H1 (cell line): ENCODE measurements at regions not wholly inside any gene's neighbourhood (a gene's known extent, or its start where the extent isn't known, plus 50 kb on each side); places are given as distances from the start of the nearest gene placed in this dataset.

Source experiments
- CTCF ChIA-PET: fragments of 300-600 bp; sonication (Branson Sonifier 250); formaldehyde crosslinking; loops from one replicate; lab custom pipeline; 2021; ENCODE audit not compliant: partially characterized antibody; lab: Charles Lee
- POLR2A ChIA-PET: fragments of 300-600 bp; sonication (Branson Sonifier 250); formaldehyde crosslinking; loops from one replicate; lab custom pipeline; 2021; ENCODE audit warnings: inconsistent platforms; ENCODE audit not compliant: partially characterized antibody; lab: Charles Lee
- DNase-seq, 2 experiments: peaks; one replicate each; pipeline versions ENCODE4 v3.0.0 to v3.0.0-alpha.2; 2010 to 2022; ENCODE audit warnings: low spot score in 2 of 2, low read depth in 1 of 2, mixed read lengths in 1 of 2
- FAIRE-seq: peaks from 2 replicates; lab custom pipeline; 2011; peaks lifted over from hg19 to GRCh38; lab: Jason Lieb, UNC
- H2AFZ ChIP-seq: 2 replicates; pipeline ENCODE4 v1.8.1; 2012; ENCODE audit warnings: low read length, inconsistent platforms
- H2AK5ac ChIP-seq: 2 replicates; pipeline ENCODE4 v1.6.1; 2013; ENCODE audit warnings: low read depth, low read length
- H2BK120ac ChIP-seq: replicated peaks from 2 replicates; pipeline ENCODE3; 2013; ENCODE audit warnings: low read depth, low read length, inconsistent platforms
- H2BK12ac ChIP-seq: 2 replicates; pipeline ENCODE4 v1.6.1; 2013; ENCODE audit warnings: low read depth, low read length
- H2BK15ac ChIP-seq: 2 replicates; pipeline ENCODE4 v1.6.1; 2013; ENCODE audit warnings: low read length
- H2BK20ac ChIP-seq: 2 replicates; pipeline ENCODE4 v1.6.1; 2013; ENCODE audit warnings: low read length
- H2BK5ac ChIP-seq: 2 replicates; pipeline ENCODE4 v1.6.1; 2013; ENCODE audit warnings: low read depth, low read length
- H3K14ac ChIP-seq: 2 replicates; pipeline ENCODE4 v1.6.1; 2013; ENCODE audit warnings: inconsistent platforms; ENCODE audit not compliant: insufficient read length
- H3K18ac ChIP-seq: 2 replicates; pipeline ENCODE4 v1.6.1; 2013; ENCODE audit warnings: low read length; ENCODE audit errors: extremely low read depth
- H3K23ac ChIP-seq: 2 replicates; pipeline ENCODE4 v1.6.1; 2013; ENCODE audit warnings: inconsistent platforms; ENCODE audit not compliant: insufficient read length
- H3K23me2 ChIP-seq: 2 replicates; pipeline ENCODE4 v1.6.1; 2013; ENCODE audit warnings: low read depth, low read length
- H3K27ac ChIP-seq: 2 replicates; pipeline ENCODE4 v1.6.1; 2011; ENCODE audit warnings: low read depth, low read length, inconsistent platforms
- H3K27me3 ChIP-seq, 4 experiments: replicated peaks in 1 of 4; 1 replicate in 1 of 4; 2 replicates in 3 of 4; pipeline versions ENCODE4 v1.6.1 to v1.8.1; 2011 to 2013; ENCODE audit warnings: low read length in 3 of 4, mild to moderate bottlenecking in 3 of 4, inconsistent platforms in 2 of 4, mixed read lengths in 2 of 4, moderate library complexity in 1 of 4; ENCODE audit not compliant: control insufficient read depth in 3 of 4, insufficient read depth in 3 of 4; ENCODE audit errors: extremely low read depth in 1 of 4
- H3K36me3 ChIP-seq, 4 experiments: 2 replicates each; pipeline versions ENCODE4 v1.6.1 to v1.8.1; 2011 to 2013; ENCODE audit warnings: mild to moderate bottlenecking in 4 of 4, low read length in 3 of 4, moderate library complexity in 2 of 4, control low read depth in 1 of 4, inconsistent platforms in 1 of 4; ENCODE audit not compliant: insufficient read depth in 4 of 4, control insufficient read depth in 2 of 4
- H3K4ac ChIP-seq: replicated peaks from 2 replicates; pipeline ENCODE3; 2013; ENCODE audit warnings: low read length, low read depth, mixed read lengths, inconsistent platforms; ENCODE audit not compliant: insufficient read length
- H3K4me1 ChIP-seq, 4 experiments: replicated peaks in 1 of 4; 1 replicate in 1 of 4; 2 replicates in 3 of 4; pipeline versions ENCODE4 v1.6.1 to v1.8.1; 2011 to 2013; ENCODE audit warnings: low read length in 3 of 4, inconsistent platforms in 2 of 4, mixed read lengths in 1 of 4; ENCODE audit not compliant: insufficient read depth in 4 of 4, control insufficient read depth in 3 of 4
- H3K4me2 ChIP-seq, 2 experiments: 2 replicates each; pipeline versions ENCODE4 v1.6.1 to v1.8.1; 2011 to 2013; ENCODE audit warnings: low read depth in 2 of 2, low read length in 2 of 2, control low read depth in 1 of 2, inconsistent platforms in 1 of 2, mild to moderate bottlenecking in 1 of 2; ENCODE audit not compliant: insufficient read depth in 1 of 2
- H3K4me3 ChIP-seq, 4 experiments: fragments of 200-600, 300-600 bp in 1 of 4; sonication (generic), shearing (Covaris generic), sonication (Bioruptor Twin) in 1 of 4; 2 replicates each; pipeline versions ENCODE4 v1.5.1 to v1.8.1; 2011 to 2016; ENCODE audit warnings: low read length in 4 of 4, low read depth in 3 of 4, control low read depth in 2 of 4, inconsistent platforms in 2 of 4, mild to moderate bottlenecking in 2 of 4, mixed read lengths in 1 of 4, moderate library complexity in 1 of 4; ENCODE audit not compliant: insufficient read depth in 2 of 4; ENCODE audit errors: extremely low read depth in 1 of 4
- H3K56ac ChIP-seq: replicated peaks from 2 replicates; pipeline ENCODE3; 2013; ENCODE audit warnings: low read depth, mild to moderate bottlenecking, mixed read lengths, low read length, inconsistent platforms; ENCODE audit not compliant: insufficient read length
- H3K79me1 ChIP-seq: 2 replicates; pipeline ENCODE4 v1.6.1; 2013; ENCODE audit warnings: low read depth, low read length, control low read depth
- H3K79me2 ChIP-seq, 2 experiments: 2 replicates each; pipeline versions ENCODE4 v1.6.1 to v1.8.1; 2012 to 2013; ENCODE audit warnings: low read length in 2 of 2, mild to moderate bottlenecking in 2 of 2, inconsistent platforms in 1 of 2; ENCODE audit not compliant: insufficient read depth in 2 of 2, control insufficient read depth in 1 of 2
- H3K9ac ChIP-seq, 4 experiments: replicated peaks in 1 of 4; 1 replicate in 1 of 4; 2 replicates in 3 of 4; pipeline versions ENCODE4 v1.6.1 to v1.8.1; 2011 to 2013; ENCODE audit warnings: low read depth in 3 of 4, low read length in 3 of 4, control low read depth in 2 of 4, mild to moderate bottlenecking in 2 of 4, moderate library complexity in 2 of 4, inconsistent platforms in 1 of 4; ENCODE audit errors: extremely low read depth in 1 of 4
- H3K9me3 ChIP-seq, 2 experiments: 2 replicates each; pipeline versions ENCODE4 v1.6.1 to v1.8.1; 2012 to 2013; ENCODE audit warnings: mild to moderate bottlenecking in 2 of 2, moderate library complexity in 2 of 2, control low read depth in 1 of 2, inconsistent platforms in 1 of 2, low read depth in 1 of 2, low read length in 1 of 2, mixed read lengths in 1 of 2; ENCODE audit not compliant: insufficient read depth in 2 of 2
- H4K20me1 ChIP-seq, 2 experiments: replicated peaks in 1 of 2; 2 replicates each; pipeline versions ENCODE3 to v1.8.1; 2011 to 2013; ENCODE audit warnings: inconsistent platforms in 2 of 2, low read length in 2 of 2, mild to moderate bottlenecking in 1 of 2; ENCODE audit not compliant: insufficient read depth in 2 of 2, control insufficient read depth in 1 of 2
- H4K5ac ChIP-seq: 2 replicates; pipeline ENCODE4 v1.6.1; 2013; ENCODE audit warnings: low read length, low read depth, mixed read lengths, inconsistent platforms; ENCODE audit not compliant: insufficient read length
- H4K8ac ChIP-seq: 2 replicates; pipeline ENCODE4 v1.8.0; 2013; ENCODE audit warnings: mild to moderate bottlenecking, moderate library complexity, low read length, inconsistent platforms; ENCODE audit not compliant: insufficient read depth; ENCODE audit errors: extremely low read depth
- H4K91ac ChIP-seq: replicated peaks from 2 replicates; pipeline ENCODE3; 2013; ENCODE audit warnings: low read length, mixed read lengths, inconsistent platforms; ENCODE audit not compliant: insufficient read length
- E2F6 ChIP-seq: IDR thresholded peaks from 2 replicates; pipeline ENCODE4 v1.6.1; 2012; ENCODE audit warnings: inconsistent platforms
- POLR2AphosphoS5 ChIP-seq: IDR thresholded peaks from 2 replicates; pipeline ENCODE4 v1.6.1; 2011; ENCODE audit warnings: low read depth, low read length
- WGBS, 2 experiments: shearing (Covaris generic) in 1 of 2; methylation state at CpG; one replicate each; pipeline versions ENCODE4 v1.1.6 to v1.1.7; 2013 to 2015; ENCODE audit warnings: low lambda C conversion rate in 2 of 2, mixed read lengths in 2 of 2, inconsistent platforms in 1 of 2, low coverage in 1 of 2, missing lambda C conversion rate in 1 of 2; ENCODE audit not compliant: insufficient replicate concordance in 2 of 2, insufficient coverage in 1 of 2, insufficient read length in 1 of 2; ENCODE audit errors: extremely low coverage in 1 of 2, missing lambda C conversion rate in 1 of 2; 5-methylcytosine and 5-hydroxymethylcytosine counted together

GRCh38 chr2:52402128-52402527, 1365.5 kb upstream of the CHAC2 start:
- no peak overlapping the region for H3K14ac ChIP-seq
- no peaks in the 10 kb centered on the region for H3K36me3 ChIP-seq
- H2BK20ac ChIP-seq: no peak overlapping the region
- no peak overlapping the region; the same call in 1 of the 2 replicates for H3K27ac ChIP-seq
- H4K91ac ChIP-seq: no peak overlapping the region
- H3K4ac ChIP-seq: no peak overlapping the region
- no peak overlapping the region for H4K5ac ChIP-seq
- H3K23me2 ChIP-seq: no peaks in the 10 kb centered on the region
- H2BK120ac ChIP-seq: no peak overlapping the region
- POLR2A ChIA-PET: no interaction called here
- H4K20me1 ChIP-seq: no peaks in the 10 kb centered on the region
- H3K79me2 ChIP-seq: no peaks in the 10 kb centered on the region
- H3K18ac ChIP-seq: no peak overlapping the region
- H3K9me3 ChIP-seq: no peaks in the 10 kb centered on the region; a peak in 1 of 4 replicates
- no peak for TF ChIP-seq POLR2AphosphoS5
- TF ChIP-seq E2F6: peak; percentile 45; the same call in 1 of the 2 replicates
- no peaks in the 10 kb centered on the region for H3K79me1 ChIP-seq
- H3K4me2 ChIP-seq: no peak overlapping the region
- DNase-seq: no peak
- no peak overlapping the region for H2AFZ ChIP-seq
- no peak overlapping the region for H3K23ac ChIP-seq
- no peak overlapping the region for H2BK12ac ChIP-seq
- H4K8ac ChIP-seq: no peak overlapping the region
- H3K56ac ChIP-seq: no peak overlapping the region
- no peak for FAIRE-seq
- CTCF ChIA-PET: interaction anchor here (1.1 to 1.5 kb wide), 2 partner anchors 14 to 225 kb away, joined by 3 to 4 read pairs; no protein-coding TSS in a partner anchor
- no peak overlapping the region; the same call in 1 of the 2 replicates for H2BK15ac ChIP-seq
- no peak overlapping the region for H3K4me3 ChIP-seq
- no peaks in the 10 kb centered on the region for H3K27me3 ChIP-seq
- no peaks in the 10 kb centered on the region for H3K4me1 ChIP-seq
- 97% methylated on average over 6 of the region's 6 CpGs; no CpG with 5 or more reads in 1 of the 2 experiments for WGBS, 2 experiments
- no peak overlapping the region for H3K9ac ChIP-seq
- no peak overlapping the region for H2BK5ac ChIP-seq
- H2AK5ac ChIP-seq: no peak overlapping the region
